ENCODE measurements at regions not wholly inside any gene's neighbourhood (a gene's known extent, or its start where the extent isn't known, plus 50 kb on each side); places are given as distances from the start of the nearest gene placed in this dataset.

DNA sequence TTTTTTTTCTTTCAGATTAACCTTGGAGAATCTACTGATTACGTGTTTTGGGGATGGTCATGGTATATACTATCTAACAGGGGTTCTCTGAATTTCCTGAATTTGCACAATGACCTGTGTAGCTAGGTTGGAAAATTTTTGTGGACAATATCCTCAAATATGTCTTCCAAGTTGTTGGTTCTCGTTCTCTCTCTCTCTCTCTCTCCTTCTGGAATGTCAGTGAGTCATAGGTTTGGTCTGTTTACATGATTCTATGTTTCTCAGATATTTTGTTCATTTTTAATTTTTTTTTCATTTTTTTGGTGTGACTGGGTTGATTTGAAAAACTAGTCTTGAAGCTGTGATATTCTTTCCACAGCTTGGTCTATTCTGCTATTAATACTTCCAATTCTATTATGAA is 604.0 kb upstream of the ANO3 start:
- intact Hi-C loops (cut with DNase I): no loop called here
- ATAC-seq (no peak), DNase-seq (no peak)

DNA sequence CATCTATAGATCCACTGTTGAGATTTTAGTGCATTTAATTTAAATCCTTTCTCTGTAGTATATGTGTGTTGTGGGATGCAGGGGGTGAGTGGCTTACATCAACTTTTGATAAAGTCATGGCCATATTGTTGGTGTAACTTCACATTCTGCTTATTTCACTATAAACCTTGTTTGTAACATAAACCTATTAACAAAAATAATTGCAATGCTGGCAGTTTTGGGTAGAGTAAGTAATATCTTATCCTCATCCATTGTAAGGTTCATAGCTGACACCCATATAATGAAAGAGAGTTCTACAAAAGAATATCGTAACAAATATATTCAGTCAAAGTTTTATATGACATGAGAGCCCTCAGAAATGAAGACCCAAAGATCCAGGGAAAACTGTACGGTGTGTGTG is 601.7 kb upstream of the ANO3 start:
- DNase-seq (no peak), ATAC-seq (no peak)
- intact Hi-C loops (cut with DNase I): no loop called here

DNA sequence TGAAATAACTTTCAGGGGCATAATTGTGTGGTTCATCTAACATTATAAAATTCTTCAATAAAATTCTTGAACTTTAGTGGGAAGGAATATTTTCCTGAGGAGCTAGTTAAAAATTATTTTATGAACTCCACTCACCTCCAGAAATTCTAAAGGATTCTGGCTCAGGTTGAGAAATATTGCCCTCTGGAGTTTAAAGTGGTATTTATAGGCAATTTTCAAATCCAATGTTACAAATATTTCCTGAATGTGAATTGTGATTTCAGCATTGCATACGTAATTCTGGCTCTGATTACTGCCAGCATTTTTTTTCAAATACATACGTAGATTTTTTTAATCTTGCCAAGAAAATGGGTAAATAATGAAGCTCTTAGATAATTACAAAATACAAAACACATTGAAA is 598.2 kb upstream of the ANO3 start:
- DNase-seq (no peak), ATAC-seq (no peak)
- intact Hi-C loops (cut with DNase I): no loop called here

DNA sequence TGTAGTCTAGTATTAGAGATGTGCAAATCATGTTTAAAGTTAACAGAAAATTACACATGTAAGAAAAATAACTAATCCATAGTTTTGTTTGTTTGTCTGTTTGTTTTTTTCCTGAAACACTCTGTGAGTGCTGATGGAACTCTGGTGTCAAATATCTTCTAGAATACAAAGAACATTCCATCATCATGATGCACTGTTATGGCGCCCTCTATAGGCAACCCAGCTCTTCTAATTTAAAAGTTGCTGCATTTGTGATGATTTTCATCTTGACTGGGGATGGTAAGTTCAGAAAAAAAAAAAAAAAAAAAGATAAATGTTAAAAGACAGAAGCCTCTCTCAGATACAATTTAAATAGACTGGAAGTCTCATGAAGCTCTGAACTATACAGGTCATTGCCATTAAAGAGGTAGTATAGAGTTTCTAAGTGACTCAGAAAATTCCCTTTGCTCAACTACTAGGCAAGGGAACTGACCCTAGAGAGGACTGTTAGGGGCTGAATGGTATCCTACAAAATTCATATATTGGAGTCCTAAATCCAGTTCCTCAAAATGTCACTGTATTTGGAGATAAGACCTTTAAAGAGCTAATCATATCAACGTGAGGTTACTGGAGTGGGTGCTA is 597.2 kb upstream of the ANO3 start:
- intact Hi-C loops (cut with DNase I): no loop called here
- no peak for DNase-seq
- ATAC-seq: no peak

DNA sequence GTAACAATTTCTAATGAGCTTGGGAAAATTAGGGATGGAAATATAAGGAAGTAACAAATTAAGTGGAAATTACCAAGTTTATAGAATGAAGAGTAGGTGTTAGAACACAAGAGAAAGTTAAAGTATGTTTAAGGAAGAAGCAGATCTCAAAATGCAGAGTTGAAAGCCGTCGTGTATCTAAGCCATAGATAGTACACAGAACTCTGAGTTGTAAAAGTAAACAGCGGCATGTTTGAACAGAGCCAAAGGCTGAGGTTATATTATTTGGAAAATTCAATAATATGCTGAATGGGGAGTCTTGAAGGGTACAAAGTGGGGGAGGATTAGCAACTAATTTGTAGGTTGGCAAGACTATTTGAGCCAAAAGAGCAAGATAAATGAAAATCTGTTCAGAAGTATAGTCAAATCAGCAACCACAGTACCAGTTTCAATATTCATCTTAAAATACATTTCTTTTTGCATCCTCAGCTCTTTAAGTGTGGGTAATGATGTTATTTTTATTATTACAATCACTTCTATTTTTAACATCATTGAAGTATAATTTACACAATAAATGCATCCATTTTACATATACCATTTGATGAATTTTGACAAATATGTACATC is 594.8 kb upstream of the ANO3 start:
- DNase-seq (no peak), ATAC-seq (no peak)
- intact Hi-C loops (cut with DNase I): no loop called here

DNA sequence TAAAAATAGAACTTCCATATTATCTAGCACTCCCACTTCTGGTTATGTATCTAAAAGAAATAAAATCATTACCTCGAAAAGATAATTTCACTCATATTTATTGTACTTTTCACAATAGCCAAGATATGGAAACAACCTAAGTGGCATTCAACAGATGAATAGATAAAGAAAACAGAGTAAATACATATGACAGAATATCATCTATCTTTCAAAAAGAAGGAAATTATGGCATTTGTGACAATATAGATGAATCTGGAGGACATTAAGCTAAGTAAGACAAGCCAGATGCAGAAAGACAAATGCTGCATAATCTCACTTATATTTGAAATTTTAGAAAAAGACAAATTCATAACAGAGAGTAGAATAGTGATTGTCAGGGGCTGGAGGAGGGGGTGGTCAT is 590.0 kb upstream of the ANO3 start:
- ATAC-seq: no peak
- intact Hi-C loops (cut with DNase I): no loop called here
- DNase-seq: no peak

DNA sequence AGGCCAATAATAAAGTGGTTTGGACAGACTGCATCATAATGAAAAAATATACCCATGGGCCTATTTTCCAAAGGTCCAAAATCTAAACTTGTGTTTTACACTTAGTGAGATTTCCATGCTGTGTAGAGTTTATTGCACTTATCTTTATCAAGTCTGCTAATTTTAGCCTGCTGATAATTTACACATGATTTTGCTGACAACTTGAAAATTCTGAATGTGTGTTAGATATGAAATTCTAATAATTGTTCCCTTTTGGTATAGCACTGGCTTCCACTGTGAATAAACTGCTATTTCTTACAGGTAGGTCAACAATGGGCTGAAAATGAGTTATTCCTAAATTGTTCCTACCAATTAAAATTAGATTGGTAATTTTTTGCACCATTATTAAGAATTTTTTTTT is 589.1 kb upstream of the ANO3 start:
- DNase-seq: no peak
- ATAC-seq: no peak
- intact Hi-C loops (cut with DNase I): no loop called here

DNA sequence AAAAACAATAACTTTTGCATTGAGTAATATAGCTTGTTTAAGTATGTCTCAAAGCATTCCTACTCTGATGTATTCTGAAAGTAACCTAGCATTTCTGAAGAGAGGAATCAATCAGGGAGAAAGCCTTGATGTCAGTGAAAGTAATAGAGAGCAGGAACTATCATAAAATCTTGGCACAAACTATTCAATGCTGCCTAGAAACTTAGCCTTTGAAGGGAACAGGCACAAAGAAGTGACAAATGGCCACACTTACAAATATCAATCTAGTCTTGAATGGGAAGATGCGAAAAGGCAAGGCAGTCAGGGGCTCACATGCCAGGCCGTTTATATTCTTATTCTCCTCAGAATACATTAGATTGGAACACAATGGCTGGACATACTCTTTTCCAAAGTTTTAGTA is 576.5 kb upstream of the ANO3 start:
- DNase-seq: no peak
- intact Hi-C loops (cut with DNase I): no loop called here
- ATAC-seq: no peak

DNA sequence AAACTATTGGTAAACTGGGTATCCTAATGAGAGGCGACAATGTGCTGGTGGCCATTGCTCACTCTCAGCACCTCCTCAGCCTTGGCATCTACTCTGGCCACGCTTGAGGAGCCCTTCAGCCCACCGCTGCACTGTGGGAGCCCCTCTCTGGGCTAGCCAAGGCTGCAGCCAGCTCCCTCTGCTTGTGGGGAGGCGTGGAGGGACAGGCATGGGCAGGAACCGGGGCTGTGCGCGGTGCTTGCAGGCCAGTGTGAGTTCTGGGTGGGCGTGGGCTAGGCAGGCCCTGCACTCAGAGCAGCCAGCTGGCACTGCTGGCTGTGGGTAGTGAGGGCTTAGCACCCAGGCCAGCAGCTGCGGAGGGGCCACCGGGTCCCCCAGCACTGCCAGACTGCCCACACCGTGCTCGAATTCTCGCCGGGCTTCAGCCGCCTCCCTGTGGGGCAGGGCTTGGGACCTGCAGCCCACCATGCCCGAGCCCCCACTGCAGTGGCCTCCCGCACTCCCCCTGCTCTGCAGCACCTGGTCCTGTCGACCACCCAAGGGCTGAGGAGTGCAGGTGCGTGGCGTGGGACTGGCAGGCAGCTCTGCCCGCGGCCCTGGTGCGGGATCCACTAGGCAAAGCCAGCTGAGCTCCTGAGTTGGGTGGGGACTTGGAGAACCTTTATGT is 575.9 kb upstream of the ANO3 start:
- no peak for DNase-seq
- intact Hi-C loops (cut with DNase I): no loop called here
- ATAC-seq: no peak

DNA sequence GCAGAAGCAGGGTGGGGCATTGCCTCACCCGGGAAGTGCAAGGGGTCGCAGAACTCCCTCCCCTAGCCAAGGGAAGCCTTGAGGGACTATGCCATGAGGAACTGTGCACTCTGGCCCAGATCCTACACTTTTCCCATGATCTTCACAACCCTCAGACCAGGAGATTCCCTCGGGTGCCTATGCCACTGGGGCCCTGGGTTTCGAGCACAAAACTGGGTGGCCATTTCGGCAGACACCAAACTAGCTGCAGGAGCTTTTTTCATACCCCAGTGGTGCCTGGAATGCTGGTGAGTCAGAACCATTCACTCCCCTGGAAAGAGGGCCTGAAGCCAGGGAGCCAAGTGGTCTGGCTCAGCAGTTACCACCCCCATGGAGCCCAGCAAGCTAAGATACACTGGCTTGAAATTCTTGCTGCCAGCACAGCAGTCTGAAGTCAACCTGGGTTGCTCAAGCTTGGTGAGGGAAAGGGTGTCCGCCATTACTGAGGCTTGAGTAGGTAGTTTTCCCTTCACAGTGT is 573.7 kb upstream of the ANO3 start:
- ATAC-seq (no peak), DNase-seq (no peak)
- intact Hi-C loops (cut with DNase I): no loop called here

DNA sequence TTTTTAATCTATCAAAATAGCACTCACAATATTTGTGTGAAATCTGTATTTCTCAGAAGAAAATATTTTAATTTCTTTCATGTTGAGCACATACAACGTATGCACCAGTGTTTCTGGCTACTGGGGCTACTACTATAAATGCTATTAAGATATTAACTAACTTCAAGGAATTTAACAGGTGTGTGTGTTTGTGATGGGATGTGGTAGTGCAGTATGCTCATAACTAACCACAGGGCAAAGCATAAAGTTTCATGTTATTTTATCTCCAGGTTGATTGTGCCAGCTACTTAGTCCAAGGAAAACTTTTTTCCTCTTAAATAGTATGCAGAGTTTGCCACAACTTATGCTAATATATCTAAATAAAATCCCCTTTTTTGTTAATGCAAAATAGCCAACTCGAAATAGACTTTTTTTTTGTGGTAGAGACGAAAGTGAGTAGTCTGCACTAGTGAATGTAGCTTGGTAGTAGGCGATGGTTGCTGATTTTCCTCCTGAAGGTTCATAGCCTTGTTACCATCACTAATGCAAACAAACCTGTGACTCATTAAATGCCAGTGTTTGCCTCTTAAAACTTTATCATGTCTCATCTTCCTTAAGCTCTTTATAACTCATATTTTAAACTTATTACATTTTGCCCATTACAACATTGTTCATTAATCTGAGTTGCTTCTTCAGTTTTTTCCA is 565.5 kb upstream of the ANO3 start:
- ATAC-seq (no peak), DNase-seq (no peak)
- intact Hi-C loops (cut with DNase I): no loop called here

DNA sequence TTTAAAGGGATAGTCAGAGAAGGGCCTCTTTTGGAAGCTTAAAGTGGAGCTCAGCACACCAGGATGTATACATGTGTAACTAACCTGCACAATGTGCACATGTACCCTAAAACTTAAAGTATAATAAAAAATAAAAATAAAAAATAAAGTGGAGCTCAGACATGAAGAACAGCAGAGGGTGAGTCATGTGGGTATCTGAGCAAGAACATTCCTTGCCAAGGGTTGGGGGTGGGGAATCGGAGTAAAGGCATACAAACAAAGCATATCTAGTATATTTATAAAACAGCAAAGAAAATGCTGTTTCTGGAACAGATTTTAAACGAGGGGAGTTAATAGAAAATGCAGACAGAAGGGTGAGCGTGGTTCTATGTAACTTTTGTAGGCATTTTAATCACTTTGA is 562.6 kb upstream of the ANO3 start:
- DNase-seq (no peak), ATAC-seq (no peak)
- intact Hi-C loops (cut with DNase I): no loop called here

DNA sequence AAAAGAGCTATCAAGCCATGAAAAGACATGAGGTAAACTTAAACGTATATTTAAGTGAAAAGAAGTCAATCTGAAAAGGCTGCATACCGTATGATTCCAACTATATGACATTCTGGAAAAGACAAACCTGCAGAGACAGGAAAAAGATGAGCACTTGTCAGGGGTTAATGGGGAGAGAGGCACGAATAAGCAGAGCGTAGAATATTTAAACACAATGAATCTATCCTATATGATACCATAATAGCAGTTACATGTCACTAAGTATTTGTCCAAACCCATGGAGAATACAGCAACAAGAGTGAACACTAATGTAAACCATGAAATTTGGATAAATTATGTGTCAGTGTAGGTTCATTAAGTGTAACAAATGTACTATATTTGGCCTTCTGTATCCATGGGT is 560.3 kb upstream of the ANO3 start:
- ATAC-seq: no peak

DNA sequence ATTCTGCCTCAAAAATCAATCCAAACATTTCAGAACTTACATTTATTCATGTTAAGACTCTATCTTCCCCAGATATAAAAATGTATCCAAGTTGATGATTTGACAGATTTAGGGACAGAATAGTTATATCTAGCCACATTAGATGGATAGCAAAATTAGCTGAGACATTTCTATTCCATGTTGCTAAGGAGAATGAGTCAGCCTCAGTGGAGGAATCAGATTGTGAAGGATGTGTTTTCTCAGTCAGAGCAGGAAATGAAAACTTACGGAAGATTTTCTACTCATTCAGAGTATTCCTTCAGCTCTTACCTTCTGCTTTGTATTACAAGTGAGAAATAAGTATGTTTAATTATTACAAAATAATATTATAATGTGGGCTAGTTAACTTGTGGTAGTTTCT is 556.3 kb upstream of the ANO3 start:
- intact Hi-C loops (cut with DNase I): no loop called here
- ATAC-seq: no peak
- DNase-seq: no peak

More for the DNA sequence above, 560.3 kb upstream of the ANO3 start:
- DNase-seq: no peak
- intact Hi-C loops (cut with DNase I): no loop called here

DNA sequence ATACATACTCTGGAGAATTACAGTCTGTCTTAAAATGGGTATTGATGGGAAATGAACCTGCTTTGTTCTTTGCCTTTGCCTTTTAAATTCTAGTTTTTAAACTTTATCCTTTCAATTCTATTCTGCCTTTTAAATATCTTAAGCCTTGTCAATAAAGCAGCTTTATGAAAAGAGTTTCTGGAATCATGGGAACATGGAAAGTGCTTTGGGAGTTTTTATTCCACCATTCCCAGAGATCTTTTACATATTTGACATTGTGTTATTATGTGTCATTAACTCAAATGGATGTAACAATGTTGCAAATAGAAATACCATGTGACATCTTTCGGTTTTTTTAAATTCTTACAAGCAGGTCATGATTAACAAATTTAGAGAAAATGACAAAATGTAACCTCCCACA is 555.7 kb upstream of the ANO3 start:
- intact Hi-C loops (cut with DNase I): no loop called here
- DNase-seq (no peak), ATAC-seq (no peak)

DNA sequence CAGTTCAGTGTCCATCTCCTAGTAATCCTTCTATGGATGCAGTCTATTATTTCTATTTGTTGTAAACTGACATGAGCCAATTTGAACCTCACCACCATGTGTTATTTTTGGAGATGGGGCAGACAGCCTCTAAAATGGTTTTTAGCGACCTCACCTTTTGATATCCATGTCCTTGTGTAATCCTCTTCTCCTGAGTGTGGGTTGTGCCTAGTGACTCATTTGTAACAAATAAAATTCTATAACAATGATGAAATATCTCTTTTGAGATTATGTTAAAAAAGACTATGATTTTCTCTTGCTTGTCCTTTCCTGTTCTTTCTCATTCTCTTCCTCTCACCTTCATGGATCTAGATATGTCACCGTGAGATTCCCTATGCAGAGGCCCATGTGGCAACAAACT is 554.6 kb upstream of the ANO3 start:
- DNase-seq (no peak), ATAC-seq (no peak)
- intact Hi-C loops (cut with DNase I): no loop called here

DNA sequence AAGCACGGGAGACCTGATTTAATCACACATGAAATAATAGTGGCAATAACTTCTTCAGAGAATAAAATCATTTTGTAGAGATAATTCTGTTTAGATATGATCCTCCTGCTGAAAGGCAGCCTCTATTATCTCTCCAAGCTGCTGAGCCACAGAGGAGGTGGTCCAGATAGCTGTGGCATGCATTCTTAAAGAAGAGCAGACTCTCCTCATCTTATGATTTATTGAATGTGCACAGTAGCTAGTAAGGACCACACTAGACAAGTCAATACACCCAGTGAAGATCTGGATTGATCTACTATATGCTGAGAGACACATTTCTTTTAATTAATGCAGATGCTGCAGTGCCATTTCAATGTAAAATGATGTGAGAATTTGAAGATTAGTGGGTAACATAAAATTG is 552.9 kb upstream of the ANO3 start:
- ATAC-seq: no peak
- no peak for DNase-seq
- intact Hi-C loops (cut with DNase I): no loop called here

DNA sequence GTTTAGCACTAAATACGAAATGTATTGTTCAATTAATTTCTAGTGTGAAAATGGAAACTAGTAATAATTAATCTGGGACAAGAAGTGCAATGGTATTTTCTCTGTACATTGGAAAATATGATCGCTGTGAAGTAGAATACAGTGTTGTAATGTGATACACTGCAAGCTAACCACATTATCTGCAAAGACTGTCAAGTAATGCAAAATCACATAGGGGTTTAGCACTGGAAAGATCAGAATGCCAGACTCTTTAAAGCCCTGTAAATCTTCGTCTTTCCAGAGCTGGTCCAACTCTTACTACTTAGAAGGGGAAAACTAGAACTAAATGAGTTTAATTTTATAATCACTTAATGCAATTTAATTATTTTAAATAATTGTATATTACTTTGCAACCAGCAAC is 544.5 kb upstream of the ANO3 start:
- intact Hi-C loops (cut with DNase I): no loop called here
- ATAC-seq (no peak), DNase-seq (no peak)

DNA sequence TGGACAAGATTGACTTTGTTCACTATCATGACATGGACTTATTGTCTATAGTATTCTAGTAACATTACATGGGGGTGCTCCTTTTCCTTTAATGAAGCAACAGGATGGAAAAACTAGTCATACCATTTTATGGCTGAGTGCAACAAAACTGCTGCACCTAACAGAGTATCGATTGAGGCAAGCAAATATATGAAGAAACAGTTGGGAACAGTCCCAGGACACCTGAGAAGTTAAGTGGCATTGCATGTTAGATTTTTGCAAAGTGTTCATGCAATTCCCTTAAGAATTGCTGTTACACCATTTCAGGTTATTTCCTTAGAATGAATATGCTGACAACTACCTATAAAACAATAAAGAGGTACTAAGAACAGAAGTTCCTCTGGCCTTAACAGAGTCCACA is 541.5 kb upstream of the ANO3 start:
- ATAC-seq: no peak
- DNase-seq: no peak
- intact Hi-C loops (cut with DNase I): no loop called here

DNA sequence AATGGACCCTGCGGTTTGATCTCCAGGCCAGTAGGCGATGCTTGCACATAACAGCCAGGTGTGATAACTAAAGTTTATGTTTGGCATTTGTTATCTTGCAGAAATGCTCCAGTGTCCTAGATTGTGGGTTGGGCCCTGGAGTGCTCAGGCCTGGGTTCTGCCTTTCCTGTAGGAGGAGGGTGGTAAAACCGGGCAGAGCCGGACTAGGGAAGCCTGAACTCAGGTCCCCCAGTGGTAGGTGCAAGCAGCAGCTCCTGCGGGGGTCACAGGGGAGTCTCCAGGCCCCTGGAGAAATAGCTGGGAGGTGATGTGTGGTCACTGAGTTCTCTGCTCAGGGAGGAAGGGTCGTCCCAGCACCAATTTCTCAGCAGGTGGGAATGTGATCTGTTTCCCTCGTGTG is 538.3 kb upstream of the ANO3 start:
- intact Hi-C loops (cut with DNase I): no loop called here
- ATAC-seq: no peak
- DNase-seq: no peak

DNA sequence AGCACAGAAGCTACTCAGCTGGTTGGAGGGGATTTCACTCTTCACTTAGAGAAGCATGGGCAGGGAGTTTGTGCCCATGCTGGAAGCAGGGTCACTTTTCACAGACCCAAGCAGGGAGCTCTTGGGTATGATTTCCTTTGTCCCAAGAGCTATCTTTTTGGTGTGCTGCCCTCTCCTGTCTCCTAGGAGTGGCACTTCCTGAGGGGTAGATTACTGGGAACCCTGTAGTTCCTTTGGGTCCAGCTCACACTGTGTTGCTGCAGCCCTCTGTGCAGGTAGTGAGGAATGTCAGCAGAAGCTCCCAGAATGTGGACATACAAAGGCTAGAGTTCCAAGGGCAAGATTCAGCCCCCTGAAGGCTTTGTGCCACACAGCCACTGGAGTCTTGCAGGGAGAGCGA is 537.1 kb upstream of the ANO3 start:
- ATAC-seq: no peak
- no peak for DNase-seq
- intact Hi-C loops (cut with DNase I): no loop called here
